ENCODE measurements at regions not wholly inside any gene's neighbourhood (a gene's known extent, or its start where the extent isn't known, plus 50 kb on each side); places are given as distances from the start of the nearest gene placed in this dataset.

DNA sequence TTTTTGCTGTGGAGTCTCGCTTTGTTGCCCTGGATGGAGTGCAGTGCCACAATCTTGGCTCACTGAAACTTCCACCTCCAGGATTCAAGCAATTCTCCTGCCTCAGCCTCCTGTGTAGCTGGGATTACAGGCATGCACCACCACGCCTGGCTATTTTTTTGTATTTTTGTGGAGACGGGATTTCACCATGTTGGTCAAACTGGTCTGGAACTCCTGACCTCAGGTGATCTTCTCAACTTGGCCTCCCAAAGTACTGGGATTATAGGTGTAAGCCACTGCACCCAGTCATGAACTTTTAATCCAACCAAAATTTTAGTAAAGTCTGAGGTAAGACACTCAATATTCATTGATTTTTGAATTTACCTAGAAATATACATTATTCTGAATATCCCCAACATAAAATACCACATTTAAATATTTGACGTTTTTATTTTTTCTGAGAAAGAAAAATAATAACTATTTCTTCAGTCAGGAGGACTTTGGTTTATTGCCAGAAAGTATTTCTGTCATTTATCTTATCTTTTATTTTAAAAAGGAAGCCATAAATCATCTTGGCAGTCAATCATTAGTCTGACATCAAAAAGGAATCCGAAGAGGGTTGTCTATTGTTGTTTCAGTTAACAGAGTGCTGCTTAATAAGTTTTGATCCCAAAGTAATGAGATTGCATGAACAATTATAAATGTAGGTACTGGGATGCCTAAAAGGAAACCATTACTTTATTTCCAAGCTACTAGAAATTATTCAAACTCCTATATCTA, 102.2 kb upstream of the GRIA4 start:
- H3K4me1 ChIP-seq (ENCODE audit: control insufficient read depth, low read depth, low read length): no peaks in the 10 kb centered on the region
- no peaks in the 10 kb centered on the region for H3K79me2 ChIP-seq (ENCODE audit: control insufficient read depth, insufficient read depth, low read length)
- H3K27ac ChIP-seq (ENCODE audit: low read depth, low read length): no peak overlapping the region
- no peak overlapping the region for H3K4me2 ChIP-seq (ENCODE audit: low read length)
- H3K79me1 ChIP-seq (ENCODE audit: low read length): no peaks in the 10 kb centered on the region
- no peak for DNase-seq
- H2BK120ac ChIP-seq (ENCODE audit: low read depth, low read length): no peak overlapping the region
- H4K8ac ChIP-seq (ENCODE audit: low read depth, low read length): no peak overlapping the region
- no peak overlapping the region for H2BK15ac ChIP-seq (replicated peaks; ENCODE audit: low read depth)
- no peak overlapping the region for H3K56ac ChIP-seq (ENCODE audit: low read length)
- no peak overlapping the region for H4K5ac ChIP-seq (ENCODE audit: low read length)
- no peak overlapping the region for H3K18ac ChIP-seq (ENCODE audit: low read length)
- no peak overlapping the region for H2BK5ac ChIP-seq (ENCODE audit: low read length)
- H3K4me3 ChIP-seq (ENCODE audit: low read length): no peak overlapping the region
- WGBS (ENCODE audit: extremely low coverage, insufficient coverage, low lambda C conversion rate): 100% methylated on average over 1 of the region's 5 CpGs
- no peak overlapping the region for H3K9ac ChIP-seq (ENCODE audit: low read length)
- H3K23ac ChIP-seq (ENCODE audit: low read length): no peak overlapping the region
- H2AK5ac ChIP-seq (ENCODE audit: low read length): no peak overlapping the region
- H3K36me3 ChIP-seq (ENCODE audit: control insufficient read depth, insufficient read depth, low read length): no peaks in the 10 kb centered on the region
- no peak overlapping the region for H3K4ac ChIP-seq (ENCODE audit: low read depth, low read length)
- no peaks in the 10 kb centered on the region for H3K27me3 ChIP-seq (ENCODE audit: insufficient read depth, low read length, poor library complexity)

DNA sequence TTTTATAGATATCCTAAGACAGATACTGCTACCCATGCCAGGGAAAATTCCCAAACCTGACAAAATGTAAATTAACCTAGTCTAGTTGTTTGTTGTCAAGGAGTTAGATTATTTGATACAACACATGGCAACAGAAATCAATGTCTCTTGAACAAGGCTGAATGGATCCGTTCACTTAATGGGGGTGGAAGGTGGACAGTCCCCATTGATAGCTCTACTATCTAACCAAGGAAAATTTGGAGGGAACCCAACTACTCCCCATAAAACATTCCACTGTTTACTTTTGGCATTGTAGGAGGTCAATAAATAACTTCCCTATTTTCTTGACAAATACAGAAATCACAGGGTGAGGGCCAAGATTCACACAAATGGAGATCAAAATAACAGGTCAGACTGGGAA, 117.9 kb upstream of the GRIA4 start:
- no peaks in the 10 kb centered on the region for H3K79me1 ChIP-seq (ENCODE audit: low read length)
- no peaks in the 10 kb centered on the region for H3K79me2 ChIP-seq (ENCODE audit: control insufficient read depth, insufficient read depth, low read length)
- H3K4me2 ChIP-seq (ENCODE audit: low read length): no peak overlapping the region
- no peak overlapping the region for H2BK5ac ChIP-seq (ENCODE audit: low read length)
- no peaks in the 10 kb centered on the region for H3K4me1 ChIP-seq (ENCODE audit: control insufficient read depth, low read depth, low read length)
- H3K36me3 ChIP-seq (ENCODE audit: control insufficient read depth, insufficient read depth, low read length): no peaks in the 10 kb centered on the region
- H3K4ac ChIP-seq (ENCODE audit: low read depth, low read length): no peak overlapping the region
- H3K9ac ChIP-seq (ENCODE audit: low read length): no peak overlapping the region
- no peak for DNase-seq
- no peaks in the 10 kb centered on the region for H3K27me3 ChIP-seq (ENCODE audit: insufficient read depth, low read length, poor library complexity)
- no CpG with 5 or more reads among the region's 1 CpG for whole genome bisulfite sequencing (ENCODE audit: extremely low coverage, insufficient coverage, low lambda C conversion rate)
- H2AK5ac ChIP-seq (ENCODE audit: low read length): no peak overlapping the region
- H3K18ac ChIP-seq (ENCODE audit: low read length): no peak overlapping the region
- H3K27ac ChIP-seq (ENCODE audit: low read depth, low read length): no peak overlapping the region
- H4K5ac ChIP-seq (ENCODE audit: low read length): no peak overlapping the region
- H3K56ac ChIP-seq (ENCODE audit: low read length): no peak overlapping the region
- H2BK120ac ChIP-seq (ENCODE audit: low read depth, low read length): no peak overlapping the region
- no peak overlapping the region for H4K8ac ChIP-seq (ENCODE audit: low read depth, low read length)
- no peak overlapping the region for H3K23ac ChIP-seq (ENCODE audit: low read length)
- H2BK15ac ChIP-seq (replicated peaks; ENCODE audit: low read depth): no peak overlapping the region
- H3K4me3 ChIP-seq (ENCODE audit: low read length): no peak overlapping the region

DNA sequence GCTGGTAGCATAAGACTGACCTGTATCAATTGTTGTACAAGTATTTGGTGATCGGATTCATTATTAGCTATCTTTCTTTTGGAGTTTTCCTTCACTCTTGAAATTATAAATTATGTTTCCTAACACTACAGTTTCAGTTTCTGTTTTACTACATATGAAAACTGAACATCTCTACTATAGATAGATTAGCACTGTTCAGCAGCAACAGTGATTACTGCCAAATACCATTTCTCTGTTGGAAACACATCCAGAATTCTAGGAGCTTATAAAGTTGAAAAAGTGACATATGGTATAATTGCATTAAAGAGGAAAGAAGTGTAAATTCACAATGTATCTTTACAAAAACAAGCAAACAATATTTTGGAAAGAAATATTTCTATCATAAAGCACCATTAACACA, 118.5 kb upstream of the GRIA4 start:
- Histone ChIP-seq H3K27me3 (ENCODE audit: insufficient read depth, low read length, poor library complexity) (no peaks in the 10 kb centered on the region), H3K79me2 (ENCODE audit: control insufficient read depth, insufficient read depth, low read length) (no peaks in the 10 kb centered on the region), H3K4ac (ENCODE audit: low read depth, low read length) (no peak overlapping the region), H3K79me1 (ENCODE audit: low read length) (no peaks in the 10 kb centered on the region), H2BK120ac (ENCODE audit: low read depth, low read length) (no peak overlapping the region), H4K8ac (ENCODE audit: low read depth, low read length) (no peak overlapping the region), H3K4me2 (ENCODE audit: low read length) (no peak overlapping the region), H3K9ac (ENCODE audit: low read length) (no peak overlapping the region), H4K5ac (ENCODE audit: low read length) (no peak overlapping the region), H3K56ac (ENCODE audit: low read length) (no peak overlapping the region), H3K4me1 (ENCODE audit: control insufficient read depth, low read depth, low read length) (no peaks in the 10 kb centered on the region), H2BK15ac (replicated peaks; ENCODE audit: low read depth) (no peak overlapping the region), H3K36me3 (ENCODE audit: control insufficient read depth, insufficient read depth, low read length) (no peaks in the 10 kb centered on the region), H3K23ac (ENCODE audit: low read length) (no peak overlapping the region), H3K27ac (ENCODE audit: low read depth, low read length) (no peak overlapping the region), H3K4me3 (ENCODE audit: low read length) (no peak overlapping the region), H2BK5ac (ENCODE audit: low read length) (no peak overlapping the region), H2AK5ac (ENCODE audit: low read length) (no peak overlapping the region), H3K18ac (ENCODE audit: low read length) (no peak overlapping the region)
- no peak for DNase-seq
- no CpG with 5 or more reads among the region's 1 CpG for WGBS (ENCODE audit: extremely low coverage, insufficient coverage, low lambda C conversion rate)

DNA sequence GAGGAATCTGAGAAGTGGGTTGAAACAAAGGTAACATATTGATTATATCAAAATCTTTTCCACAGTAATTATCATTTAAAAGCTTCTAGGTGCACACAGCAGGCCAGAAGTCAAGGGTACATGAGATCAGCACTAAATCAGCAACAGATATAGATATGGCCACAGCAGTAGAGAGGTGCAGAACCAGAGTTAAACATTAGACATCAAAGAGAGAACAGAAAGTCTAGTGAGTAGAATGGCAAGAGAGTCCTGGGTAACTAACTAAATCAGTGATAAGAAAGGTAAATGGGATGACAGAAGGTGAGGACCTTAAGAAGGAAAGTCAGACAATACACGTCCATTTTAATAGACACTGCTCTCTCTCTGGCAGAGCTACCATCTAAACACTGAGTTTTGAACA, 119.5 kb upstream of the GRIA4 start:
- Histone ChIP-seq H3K56ac (ENCODE audit: low read length) (no peak overlapping the region), H2BK15ac (replicated peaks; ENCODE audit: low read depth) (no peak overlapping the region)
- no peak for DNase-seq

GRCh38 chr11:105489446-105489845, 120.4 kb upstream of the GRIA4 start:
- WGBS (ENCODE audit: extremely low coverage, insufficient coverage, low lambda C conversion rate): no CpG with 5 or more reads among the region's 4 CpGs
- Histone ChIP-seq H4K5ac (ENCODE audit: low read length) (no peak overlapping the region), H3K27ac (ENCODE audit: low read depth, low read length) (no peak overlapping the region), H2BK15ac (replicated peaks; ENCODE audit: low read depth) (no peak overlapping the region), H3K4me3 (ENCODE audit: low read length) (no peak overlapping the region), H3K27me3 (ENCODE audit: insufficient read depth, low read length, poor library complexity) (no peaks in the 10 kb centered on the region), H2BK5ac (ENCODE audit: low read length) (no peak overlapping the region), H3K4me1 (ENCODE audit: control insufficient read depth, low read depth, low read length) (no peaks in the 10 kb centered on the region), H3K9ac (ENCODE audit: low read length) (no peak overlapping the region), H4K8ac (ENCODE audit: low read depth, low read length) (no peak overlapping the region), H3K4ac (ENCODE audit: low read depth, low read length) (no peak overlapping the region), H3K79me1 (ENCODE audit: low read length) (no peaks in the 10 kb centered on the region), H3K23ac (ENCODE audit: low read length) (no peak overlapping the region), H3K79me2 (ENCODE audit: control insufficient read depth, insufficient read depth, low read length) (no peaks in the 10 kb centered on the region), H3K56ac (ENCODE audit: low read length) (no peak overlapping the region), H3K18ac (ENCODE audit: low read length) (no peak overlapping the region), H3K36me3 (ENCODE audit: control insufficient read depth, insufficient read depth, low read length) (no peaks in the 10 kb centered on the region), H3K4me2 (ENCODE audit: low read length) (no peak overlapping the region), H2BK120ac (ENCODE audit: low read depth, low read length) (no peak overlapping the region), H2AK5ac (ENCODE audit: low read length) (no peak overlapping the region)
- no peak for DNase-seq

More for the DNA sequence above, 119.5 kb upstream of the GRIA4 start:
- Histone ChIP-seq H3K36me3 (ENCODE audit: control insufficient read depth, insufficient read depth, low read length) (no peaks in the 10 kb centered on the region), H3K4me1 (ENCODE audit: control insufficient read depth, low read depth, low read length) (no peaks in the 10 kb centered on the region), H3K4me2 (ENCODE audit: low read length) (no peak overlapping the region), H3K4ac (ENCODE audit: low read depth, low read length) (no peak overlapping the region), H3K23ac (ENCODE audit: low read length) (no peak overlapping the region), H4K8ac (ENCODE audit: low read depth, low read length) (no peak overlapping the region), H3K79me2 (ENCODE audit: control insufficient read depth, insufficient read depth, low read length) (no peaks in the 10 kb centered on the region), H3K27ac (ENCODE audit: low read depth, low read length) (no peak overlapping the region), H2BK120ac (ENCODE audit: low read depth, low read length) (no peak overlapping the region), H2AK5ac (ENCODE audit: low read length) (no peak overlapping the region), H2BK5ac (ENCODE audit: low read length) (no peak overlapping the region), H3K18ac (ENCODE audit: low read length) (no peak overlapping the region), H3K79me1 (ENCODE audit: low read length) (no peaks in the 10 kb centered on the region), H3K9ac (ENCODE audit: low read length) (no peak overlapping the region), H4K5ac (ENCODE audit: low read length) (no peak overlapping the region), H3K4me3 (ENCODE audit: low read length) (no peak overlapping the region), H3K27me3 (ENCODE audit: insufficient read depth, low read length, poor library complexity) (no peaks in the 10 kb centered on the region)
- WGBS (ENCODE audit: extremely low coverage, insufficient coverage, low lambda C conversion rate): no CpG with 5 or more reads among the region's 1 CpG

DNA sequence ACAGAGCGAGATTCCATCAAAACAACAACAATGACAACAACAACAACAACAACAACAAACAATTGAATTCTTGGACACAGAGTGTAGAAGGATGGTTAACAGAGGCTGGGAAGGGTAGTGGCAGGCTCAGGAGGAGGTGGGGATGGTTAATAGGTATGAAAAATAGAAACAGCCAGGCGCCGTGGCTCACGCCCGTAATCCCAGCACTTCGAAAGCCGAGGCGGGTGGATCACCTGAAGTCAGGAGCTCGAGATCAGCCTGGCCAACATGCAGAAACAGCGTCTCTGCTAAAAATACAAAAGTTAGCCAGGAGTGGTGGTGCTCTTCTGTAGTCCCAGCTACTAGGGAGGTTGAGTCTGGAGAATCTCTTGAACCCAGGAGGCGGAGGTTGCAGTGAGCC, 122.9 kb upstream of the GRIA4 start:
- H3K79me1 ChIP-seq (ENCODE audit: low read length): no peaks in the 10 kb centered on the region
- H3K23ac ChIP-seq (ENCODE audit: low read length): no peak overlapping the region
- no peak overlapping the region for H2BK5ac ChIP-seq (ENCODE audit: low read length)
- DNase-seq: no peak
- H4K8ac ChIP-seq (ENCODE audit: low read depth, low read length): no peak overlapping the region
- no peak overlapping the region for H3K9ac ChIP-seq (ENCODE audit: low read length)
- H3K4me1 ChIP-seq (ENCODE audit: control insufficient read depth, low read depth, low read length): no peaks in the 10 kb centered on the region
- no CpG with 5 or more reads among the region's 11 CpGs for WGBS (ENCODE audit: extremely low coverage, insufficient coverage, low lambda C conversion rate)
- H3K27me3 ChIP-seq (ENCODE audit: insufficient read depth, low read length, poor library complexity): no peaks in the 10 kb centered on the region
- H3K36me3 ChIP-seq (ENCODE audit: control insufficient read depth, insufficient read depth, low read length): no peaks in the 10 kb centered on the region
- H2BK120ac ChIP-seq (ENCODE audit: low read depth, low read length): no peak overlapping the region
- H3K18ac ChIP-seq (ENCODE audit: low read length): no peak overlapping the region
- no peak overlapping the region for H2BK15ac ChIP-seq (replicated peaks; ENCODE audit: low read depth)
- H4K5ac ChIP-seq (ENCODE audit: low read length): no peak overlapping the region
- H3K79me2 ChIP-seq (ENCODE audit: control insufficient read depth, insufficient read depth, low read length): no peaks in the 10 kb centered on the region
- H3K4ac ChIP-seq (ENCODE audit: low read depth, low read length): no peak overlapping the region
- no peak overlapping the region for H3K56ac ChIP-seq (ENCODE audit: low read length)
- no peak overlapping the region for H2AK5ac ChIP-seq (ENCODE audit: low read length)
- no peak overlapping the region for H3K4me2 ChIP-seq (ENCODE audit: low read length)
- H3K4me3 ChIP-seq (ENCODE audit: low read length): no peak overlapping the region
- H3K27ac ChIP-seq (ENCODE audit: low read depth, low read length): no peak overlapping the region
